Astrocyte (in vitro differentiated cells and primary cell): ENCODE measurements at regions not wholly inside any gene's neighbourhood (a gene's known extent, or its start where the extent isn't known, plus 50 kb on each side); places are given as distances from the start of the nearest gene placed in this dataset.

ENCODE experiments used
- CTCF ChIP-seq: IDR thresholded peaks from 2 replicates; pipeline ENCODE4 v1.5.1; 2011; ENCODE audit warnings: low read depth, mild to moderate bottlenecking, inconsistent platforms, low read length, moderate library complexity; ENCODE audit not compliant: insufficient read depth
- EZH2 ChIP-seq: IDR thresholded peaks from 2 replicates; pipeline ENCODE4 v1.6.1; 2012; ENCODE audit warnings: mild to moderate bottlenecking, low read length, inconsistent platforms; ENCODE audit not compliant: insufficient read depth

- TF ChIP-seq CTCF = no peak
- no peak for TF ChIP-seq EZH2
Measured at GRCh38 chr21:16590641-16591292, 861.0 kb downstream of the USP25 start.
